OCI-LY3 (cell line): ENCODE measurements at regions not wholly inside any gene's neighbourhood (a gene's known extent, or its start where the extent isn't known, plus 50 kb on each side); places are given as distances from the start of the nearest gene placed in this dataset.

Experiments used
- H2AFZ ChIP-seq: fragments of 200-600, 300-600 bp; shearing (Covaris generic); 2 replicates; pipeline ENCODE4 v1.6.0; 2014; ENCODE audit warnings: antibody characterized with exemption, low read depth, low read length
- H3K27ac ChIP-seq: fragments of 200-600, 300-600 bp; sonication (generic); 2 replicates; pipeline ENCODE4 v1.5.1; 2014; ENCODE audit warnings: mild to moderate bottlenecking, low read length, moderate library complexity, mixed read lengths
- H3K27me3 ChIP-seq: fragments of 200-600, 300-600 bp; sonication (generic); 2 replicates; pipeline ENCODE4 v1.6.1; 2014; ENCODE audit warnings: low read depth, low read length, mixed read lengths
- H3K36me3 ChIP-seq: fragments of 200-600, 300-600 bp; sonication (generic); replicated peaks from 2 replicates; pipeline ENCODE3; 2014; ENCODE audit warnings: low read depth, low read length, mixed read lengths
- H3K4me1 ChIP-seq: fragments of 300-600, 200-600 bp; sonication (generic); 2 replicates; pipeline ENCODE4 v1.6.1; 2014; ENCODE audit warnings: low read length, mixed read lengths
- H3K4me2 ChIP-seq: fragments of 200-600, 300-600 bp; sonication (generic); 2 replicates; pipeline ENCODE4 v1.6.1; 2014; ENCODE audit warnings: low read length, mixed read lengths
- H3K4me3 ChIP-seq: fragments of 300-600, 200-600 bp; sonication (generic); 2 replicates; pipeline ENCODE4 v1.5.1; 2014; ENCODE audit warnings: antibody characterized with exemption, mild to moderate bottlenecking, low read length, moderate library complexity
- H3K79me2 ChIP-seq: fragments of 300-600, 200-600 bp; shearing (Covaris generic); 2 replicates; pipeline ENCODE4 v1.6.1; 2014; ENCODE audit warnings: mild to moderate bottlenecking, low read length, mixed read lengths
- H3K9ac ChIP-seq: fragments of 300-600, 200-600 bp; shearing (Covaris generic); 2 replicates; pipeline ENCODE4 v1.6.0; 2014; ENCODE audit warnings: mild to moderate bottlenecking, low read length, moderate library complexity
- H3K9me3 ChIP-seq: fragments of 200-600, 300-600 bp; shearing (Covaris generic); 2 replicates; pipeline ENCODE4 v1.6.1; 2014; ENCODE audit warnings: low read length, mixed read lengths; ENCODE audit not compliant: insufficient read depth
- H4K20me1 ChIP-seq: fragments of 200-600, 300-600 bp; sonication (generic); 2 replicates; pipeline ENCODE4 v1.6.1; 2016; ENCODE audit warnings: low read length, mixed read lengths; ENCODE audit not compliant: insufficient read depth
- EZH2phosphoT487 ChIP-seq: fragments of 200-600 bp; shearing (Covaris generic); IDR thresholded peaks from 2 replicates; pipeline ENCODE4 v1.6.1; 2018; ENCODE audit warnings: antibody characterized with exemption, mixed run types, low read depth
- TF ChIP-seq, protein P1 (sequence below): fragments of 200-600, 300-600 bp; sonication (generic); IDR thresholded peaks from 2 replicates; pipeline ENCODE4 v1.5.1; 2014; ENCODE audit warnings: antibody characterized with exemption, low read length, low read depth

GRCh38 chr1:66450043-66450514, 83.9 kb upstream of the SGIP1 start:
- Histone ChIP-seq H3K36me3 (no peaks in the 10 kb centered on the region), H3K27ac (no peak overlapping the region), H2AFZ (no peak overlapping the region), H3K4me3 (no peak overlapping the region), H3K79me2 (no peaks in the 10 kb centered on the region), H3K9me3 (no peaks in the 10 kb centered on the region), H3K4me2 (no peak overlapping the region), H3K9ac (no peak overlapping the region), H3K4me1 (peaks cover 22% of the 10 kb centered on the region), H3K27me3 (no peaks in the 10 kb centered on the region), H4K20me1 (no peaks in the 10 kb centered on the region)
- no peak for TF ChIP-seq EZH2phosphoT487
- TF ChIP-seq, protein P1, sequence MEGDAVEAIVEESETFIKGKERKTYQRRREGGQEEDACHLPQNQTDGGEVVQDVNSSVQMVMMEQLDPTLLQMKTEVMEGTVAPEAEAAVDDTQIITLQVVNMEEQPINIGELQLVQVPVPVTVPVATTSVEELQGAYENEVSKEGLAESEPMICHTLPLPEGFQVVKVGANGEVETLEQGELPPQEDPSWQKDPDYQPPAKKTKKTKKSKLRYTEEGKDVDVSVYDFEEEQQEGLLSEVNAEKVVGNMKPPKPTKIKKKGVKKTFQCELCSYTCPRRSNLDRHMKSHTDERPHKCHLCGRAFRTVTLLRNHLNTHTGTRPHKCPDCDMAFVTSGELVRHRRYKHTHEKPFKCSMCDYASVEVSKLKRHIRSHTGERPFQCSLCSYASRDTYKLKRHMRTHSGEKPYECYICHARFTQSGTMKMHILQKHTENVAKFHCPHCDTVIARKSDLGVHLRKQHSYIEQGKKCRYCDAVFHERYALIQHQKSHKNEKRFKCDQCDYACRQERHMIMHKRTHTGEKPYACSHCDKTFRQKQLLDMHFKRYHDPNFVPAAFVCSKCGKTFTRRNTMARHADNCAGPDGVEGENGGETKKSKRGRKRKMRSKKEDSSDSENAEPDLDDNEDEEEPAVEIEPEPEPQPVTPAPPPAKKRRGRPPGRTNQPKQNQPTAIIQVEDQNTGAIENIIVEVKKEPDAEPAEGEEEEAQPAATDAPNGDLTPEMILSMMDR, result no peak

DNA sequence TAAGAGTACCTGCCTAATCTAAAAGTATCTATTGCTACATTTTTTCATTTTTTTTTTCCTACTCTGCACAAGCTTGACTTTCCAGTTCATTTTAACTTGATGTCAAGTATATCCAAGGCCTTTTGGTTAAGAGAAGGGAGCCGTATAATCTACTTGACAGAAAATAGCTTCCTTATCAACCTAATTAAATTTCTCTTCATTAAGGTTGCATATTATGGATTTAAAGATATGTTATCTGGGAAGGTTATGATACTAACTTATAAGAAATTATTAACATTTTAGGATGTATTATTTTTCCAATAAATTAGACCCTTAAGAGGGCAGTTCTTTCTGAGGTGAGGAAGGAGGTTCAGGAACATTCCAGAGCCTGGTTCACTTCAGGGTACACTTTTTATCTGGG, 83.1 kb upstream of the SGIP1 start:
- Histone ChIP-seq H3K36me3 (no peaks in the 10 kb centered on the region), H3K9me3 (no peaks in the 10 kb centered on the region), H3K4me3 (no peak overlapping the region), H4K20me1 (no peaks in the 10 kb centered on the region), H3K27me3 (no peaks in the 10 kb centered on the region), H3K4me2 (no peak overlapping the region), H3K27ac (no peak overlapping the region), H3K4me1 (peaks cover 14% of the 10 kb centered on the region), H3K9ac (no peak overlapping the region), H2AFZ (no peak overlapping the region), H3K79me2 (no peaks in the 10 kb centered on the region)
- TF ChIP-seq, protein P1, result no peak
- TF ChIP-seq EZH2phosphoT487, result no peak

DNA sequence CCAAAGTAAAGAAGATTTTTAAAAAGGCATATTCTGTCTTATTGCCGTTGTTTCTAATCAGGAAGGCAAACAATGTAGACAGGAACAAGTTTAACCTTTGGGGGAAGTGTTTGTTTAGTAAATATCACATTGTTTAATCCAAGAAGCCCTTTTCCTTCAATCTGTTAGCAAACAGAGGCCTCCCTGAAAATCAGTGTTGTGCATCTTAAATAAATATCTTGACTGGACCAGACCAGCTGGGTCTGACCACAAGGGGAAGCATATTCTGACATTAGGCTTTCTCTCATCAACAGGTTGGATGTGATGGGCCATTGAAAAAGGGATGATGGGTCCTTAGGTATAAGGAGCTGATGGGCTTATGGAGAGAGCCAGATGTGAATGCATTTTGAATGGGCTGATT, 81.8 kb upstream of the SGIP1 start:
- H3K79me2 ChIP-seq, result no peaks in the 10 kb centered on the region
- H2AFZ ChIP-seq, result no peak overlapping the region
- H3K27me3 ChIP-seq, result no peaks in the 10 kb centered on the region
- no peaks in the 10 kb centered on the region for H3K9me3 ChIP-seq
- no peak overlapping the region for H3K27ac ChIP-seq
- H3K4me2 ChIP-seq, result no peak overlapping the region
- peaks cover 6% of the 10 kb centered on the region for H3K4me1 ChIP-seq
- H3K4me3 ChIP-seq, result no peak overlapping the region
- H3K9ac ChIP-seq, result no peak overlapping the region
- H3K36me3 ChIP-seq, result no peaks in the 10 kb centered on the region
- TF ChIP-seq, protein P1, result no peak
- TF ChIP-seq EZH2phosphoT487, result no peak
- H4K20me1 ChIP-seq, result no peaks in the 10 kb centered on the region

DNA sequence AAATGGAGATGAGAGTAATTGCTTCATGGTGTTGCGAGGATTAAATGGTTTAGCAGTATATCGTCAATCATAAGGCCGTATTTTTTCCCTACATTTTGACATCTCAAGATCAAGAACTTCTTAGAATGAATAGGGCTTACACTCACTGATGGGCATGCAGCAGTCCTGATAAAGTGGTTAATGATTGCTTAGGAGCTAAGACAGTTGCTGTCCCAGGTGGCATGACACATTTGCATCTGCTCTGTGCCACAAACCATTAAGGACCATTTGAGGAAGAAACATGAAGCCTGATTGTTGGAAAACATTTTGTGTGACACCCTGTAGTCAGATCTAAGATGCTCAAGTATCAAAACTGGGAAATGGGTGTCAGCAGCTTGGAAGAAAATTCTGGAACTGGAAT, 81.0 kb upstream of the SGIP1 start:
- Histone ChIP-seq H3K9me3 (no peaks in the 10 kb centered on the region), H3K36me3 (no peaks in the 10 kb centered on the region)
- no peak for TF ChIP-seq EZH2phosphoT487
- TF ChIP-seq, protein P1, result no peak

More for the DNA sequence above, 81.0 kb upstream of the SGIP1 start:
- no peak overlapping the region for H3K9ac ChIP-seq
- H3K4me1 ChIP-seq, result peaks cover 6% of the 10 kb centered on the region
- H3K27ac ChIP-seq, result no peak overlapping the region
- H3K79me2 ChIP-seq, result no peaks in the 10 kb centered on the region
- no peak overlapping the region for H2AFZ ChIP-seq
- no peaks in the 10 kb centered on the region for H3K27me3 ChIP-seq
- no peak overlapping the region for H3K4me3 ChIP-seq
- no peak overlapping the region for H3K4me2 ChIP-seq
- no peaks in the 10 kb centered on the region for H4K20me1 ChIP-seq
